Coronary artery (tissue), 2 donors: ENCODE measurements at regions not wholly inside any gene's neighbourhood (a gene's known extent, or its start where the extent isn't known, plus 50 kb on each side); places are given as distances from the start of the nearest gene placed in this dataset.

Experiments
- DNase-seq: peaks from one replicate; pipeline ENCODE4 v3.0.0-alpha.2; 2017; ENCODE audit warnings: low spot score
- H3K27ac ChIP-seq, 2 donors: fragments of 200-600 bp; sonication (generic); one replicate each; pipeline ENCODE4 v1.5.1; 2016 to 2019
- H3K4me3 ChIP-seq: fragments of 200-600 bp; sonication (generic); 2 replicates; pipeline ENCODE4 v1.5.1; 2016; ENCODE audit warnings: mild to moderate bottlenecking, moderate library complexity
- CTCF ChIP-seq: fragments of 200-600 bp; sonication (generic); IDR thresholded peaks from one replicate; pipeline ENCODE4 v1.5.1; 2019; ENCODE audit warnings: antibody characterized with exemption

- Histone ChIP-seq H3K4me3 (no peak overlapping the region), H3K27ac (no peak overlapping the region)
- DNase-seq = no peak
- no peak for TF ChIP-seq CTCF
Measured at GRCh38 chr2:21262426-21262940, 138.7 kb downstream of the TDRD15 start.

GRCh38 chr2:21263622-21264021, 139.9 kb downstream of the TDRD15 start:
- no peak for DNase-seq
- Histone ChIP-seq H3K27ac (no peak overlapping the region), H3K4me3 (no peak overlapping the region)
- TF ChIP-seq CTCF = no peak

- no peak for TF ChIP-seq CTCF
- H3K4me3 ChIP-seq = no peak overlapping the region
- no peak for DNase-seq
- no peak overlapping the region for H3K27ac ChIP-seq
Measured at GRCh38 chr2:21265752-21266151, 142.0 kb downstream of the TDRD15 start.

GRCh38 chr2:21267232-21267835, 143.6 kb downstream of the TDRD15 start:
- TF ChIP-seq CTCF = no peak
- no peak overlapping the region for H3K4me3 ChIP-seq
- H3K27ac ChIP-seq = no peak overlapping the region
- DNase-seq = no peak

GRCh38 chr2:21268197-21268877, 144.6 kb downstream of the TDRD15 start:
- no peak for TF ChIP-seq CTCF
- Histone ChIP-seq H3K4me3 (no peak overlapping the region), H3K27ac (no peak overlapping the region)
- DNase-seq = no peak

- TF ChIP-seq CTCF = no peak
- no peak for DNase-seq
- H3K27ac ChIP-seq = no peak overlapping the region
- H3K4me3 ChIP-seq = no peak overlapping the region
Measured at GRCh38 chr2:21268878-21269224, 145.1 kb downstream of the TDRD15 start.

GRCh38 chr2:21269382-21269781, 145.6 kb downstream of the TDRD15 start:
- H3K4me3 ChIP-seq = no peak overlapping the region
- no peak for TF ChIP-seq CTCF
- DNase-seq = no peak
- H3K27ac ChIP-seq = no peak overlapping the region
